Panc1 (cell line): ENCODE measurements at regions not wholly inside any gene's neighbourhood (a gene's known extent, or its start where the extent isn't known, plus 50 kb on each side); places are given as distances from the start of the nearest gene placed in this dataset.

Experiments used
- ATAC-seq: fragments of 200-7000 bp; cut with Tn5 transposase; 2 replicates; pipeline ENCODE4 v1.9.1; 2020; ENCODE audit warnings: mild to moderate bottlenecking, moderate library complexity
- BruUV-seq: library from RNA; stranded (reverse); fragments of 400-500 nt; replicated peaks from 2 replicates; lab custom pipeline; 2021; lab: Mats Ljungman, UMichigan
- CTCF ChIA-PET: fragments of 300-600 bp; sonication (Branson Sonifier 250); formaldehyde crosslinking; loops from one replicate; lab custom pipeline; 2022; ENCODE audit warnings: antibody characterized with exemption; lab: Charles Lee
- POLR2A ChIA-PET: fragments of 300-600 bp; sonication (Branson Sonifier 250); formaldehyde crosslinking; loops from one replicate; lab custom pipeline; 2022; ENCODE audit warnings: antibody characterized with exemption; lab: Charles Lee
- DNase-seq: peaks from one replicate; pipeline ENCODE4 v3.0.0-alpha.2; 2010; ENCODE audit warnings: low read depth, low spot score
- H3K27ac ChIP-seq: 2 replicates; pipeline ENCODE4 v1.5.1; 2011; ENCODE audit warnings: mild to moderate bottlenecking, low read length, inconsistent platforms
- H3K27me3 ChIP-seq: fragments of 200-500 bp; sonication (Bioruptor generic); 2 replicates; pipeline ENCODE4 v1.6.0; 2014; ENCODE audit warnings: low read length, inconsistent platforms; ENCODE audit not compliant: control insufficient read depth, insufficient read depth
- H3K36me3 ChIP-seq: fragments of 200-500 bp; sonication (Bioruptor generic); 2 replicates; pipeline ENCODE4 v1.5.1; 2014; ENCODE audit warnings: inconsistent platforms, mild to moderate bottlenecking, low read length, moderate library complexity; ENCODE audit not compliant: control insufficient read depth, insufficient read depth
- H3K4me1 ChIP-seq: 2 replicates; pipeline ENCODE4 v1.5.1; 2011; ENCODE audit warnings: inconsistent platforms, mild to moderate bottlenecking, low read length, moderate library complexity; ENCODE audit not compliant: control insufficient read depth, insufficient read depth
- H3K4me3 ChIP-seq, 2 experiments: 2 replicates each; pipeline ENCODE4 v1.5.1; 2011 to 2012; ENCODE audit warnings: low read depth in 2 of 2, low read length in 2 of 2, mild to moderate bottlenecking in 2 of 2, inconsistent platforms in 1 of 2, moderate library complexity in 1 of 2
- H3K9me3 ChIP-seq: fragments of 200-500 bp; sonication (Bioruptor generic); 2 replicates; pipeline ENCODE4 v1.5.1; 2014; ENCODE audit warnings: low read depth, mild to moderate bottlenecking, inconsistent platforms, low read length, moderate library complexity; ENCODE audit not compliant: control insufficient read depth, insufficient read depth
- CTCF ChIP-seq: fragments of 450-650 bp; IDR thresholded peaks from 2 replicates; pipeline ENCODE4 v1.5.1; 2017; ENCODE audit warnings: mild to moderate bottlenecking
- POLR2AphosphoS5 ChIP-seq: IDR thresholded peaks from 2 replicates; pipeline ENCODE4 v1.6.1; 2012; ENCODE audit warnings: mild to moderate bottlenecking, low read depth, low read length, moderate library complexity
- SIN3A ChIP-seq: IDR thresholded peaks from 2 replicates; pipeline ENCODE4 v1.6.1; 2012; ENCODE audit warnings: low read depth, mild to moderate bottlenecking, low read length, moderate library complexity, borderline replicate concordance; ENCODE audit not compliant: insufficient read depth
- TCF7L2 ChIP-seq: IDR thresholded peaks from 2 replicates; pipeline ENCODE4 v1.6.1; 2011; ENCODE audit warnings: mild to moderate bottlenecking, low read depth, low read length, inconsistent platforms
- in situ Hi-C: cut with HindIII; loops from 2 replicates; pipeline ENCODE4 v1.10.0; 2016; ENCODE audit warnings: low sequenced_read_pairs, low pct_unique_long_range_greater_than_20kb
- intact Hi-C: fragments of 100-400 bp; cut with micrococcal nuclease; formaldehyde crosslinking; loops from one replicate; pipeline ENCODE4 v1.10.0; 2022; ENCODE audit not compliant: unreplicated experiment
- TF ChIP-seq, protein P1 (sequence below), 2 experiments: IDR thresholded peaks; 2 replicates each; pipeline ENCODE4 v1.6.1; 2011 to 2012; ENCODE audit warnings: low read depth in 2 of 2, control low read depth in 1 of 2, low read length in 1 of 2, mild to moderate bottlenecking in 1 of 2, moderate library complexity in 1 of 2; ENCODE audit not compliant: insufficient read depth in 1 of 2

GRCh38 chr7:46032353-46032752 lies 111.3 kb upstream of the IGFBP3 start:
- TF ChIP-seq, protein P1, sequence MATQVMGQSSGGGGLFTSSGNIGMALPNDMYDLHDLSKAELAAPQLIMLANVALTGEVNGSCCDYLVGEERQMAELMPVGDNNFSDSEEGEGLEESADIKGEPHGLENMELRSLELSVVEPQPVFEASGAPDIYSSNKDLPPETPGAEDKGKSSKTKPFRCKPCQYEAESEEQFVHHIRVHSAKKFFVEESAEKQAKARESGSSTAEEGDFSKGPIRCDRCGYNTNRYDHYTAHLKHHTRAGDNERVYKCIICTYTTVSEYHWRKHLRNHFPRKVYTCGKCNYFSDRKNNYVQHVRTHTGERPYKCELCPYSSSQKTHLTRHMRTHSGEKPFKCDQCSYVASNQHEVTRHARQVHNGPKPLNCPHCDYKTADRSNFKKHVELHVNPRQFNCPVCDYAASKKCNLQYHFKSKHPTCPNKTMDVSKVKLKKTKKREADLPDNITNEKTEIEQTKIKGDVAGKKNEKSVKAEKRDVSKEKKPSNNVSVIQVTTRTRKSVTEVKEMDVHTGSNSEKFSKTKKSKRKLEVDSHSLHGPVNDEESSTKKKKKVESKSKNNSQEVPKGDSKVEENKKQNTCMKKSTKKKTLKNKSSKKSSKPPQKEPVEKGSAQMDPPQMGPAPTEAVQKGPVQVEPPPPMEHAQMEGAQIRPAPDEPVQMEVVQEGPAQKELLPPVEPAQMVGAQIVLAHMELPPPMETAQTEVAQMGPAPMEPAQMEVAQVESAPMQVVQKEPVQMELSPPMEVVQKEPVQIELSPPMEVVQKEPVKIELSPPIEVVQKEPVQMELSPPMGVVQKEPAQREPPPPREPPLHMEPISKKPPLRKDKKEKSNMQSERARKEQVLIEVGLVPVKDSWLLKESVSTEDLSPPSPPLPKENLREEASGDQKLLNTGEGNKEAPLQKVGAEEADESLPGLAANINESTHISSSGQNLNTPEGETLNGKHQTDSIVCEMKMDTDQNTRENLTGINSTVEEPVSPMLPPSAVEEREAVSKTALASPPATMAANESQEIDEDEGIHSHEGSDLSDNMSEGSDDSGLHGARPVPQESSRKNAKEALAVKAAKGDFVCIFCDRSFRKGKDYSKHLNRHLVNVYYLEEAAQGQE (IDR thresholded peaks at IDR 0.05; ENCODE audit: insufficient read depth in 1 of 2, low read depth in 2 of 2, low read length in 1 of 2), result no peak
- no peak for TF ChIP-seq CTCF
- no peak for TF ChIP-seq POLR2AphosphoS5
- TF ChIP-seq TCF7L2, result no peak
- TF ChIP-seq SIN3A, result no peak
- no peak overlapping the region for H3K27ac ChIP-seq
- H3K27me3 ChIP-seq, result no peaks in the 10 kb centered on the region
- H3K36me3 ChIP-seq, result no peaks in the 10 kb centered on the region
- intact Hi-C loops, result no loop called here
- H3K4me3 ChIP-seq, result no peak overlapping the region
- ChIA-PET POLR2A (no interaction called here), CTCF (no interaction called here)
- DNase-seq (no peak), ATAC-seq (no peak)
- H3K4me1 ChIP-seq, result peaks cover 2% of the 10 kb centered on the region; the same call in 1 of the 2 replicates
- in situ Hi-C loops, result no loop called here
- H3K9me3 ChIP-seq, result no peaks in the 10 kb centered on the region
- BruUV-seq, result no TSS peak

DNA sequence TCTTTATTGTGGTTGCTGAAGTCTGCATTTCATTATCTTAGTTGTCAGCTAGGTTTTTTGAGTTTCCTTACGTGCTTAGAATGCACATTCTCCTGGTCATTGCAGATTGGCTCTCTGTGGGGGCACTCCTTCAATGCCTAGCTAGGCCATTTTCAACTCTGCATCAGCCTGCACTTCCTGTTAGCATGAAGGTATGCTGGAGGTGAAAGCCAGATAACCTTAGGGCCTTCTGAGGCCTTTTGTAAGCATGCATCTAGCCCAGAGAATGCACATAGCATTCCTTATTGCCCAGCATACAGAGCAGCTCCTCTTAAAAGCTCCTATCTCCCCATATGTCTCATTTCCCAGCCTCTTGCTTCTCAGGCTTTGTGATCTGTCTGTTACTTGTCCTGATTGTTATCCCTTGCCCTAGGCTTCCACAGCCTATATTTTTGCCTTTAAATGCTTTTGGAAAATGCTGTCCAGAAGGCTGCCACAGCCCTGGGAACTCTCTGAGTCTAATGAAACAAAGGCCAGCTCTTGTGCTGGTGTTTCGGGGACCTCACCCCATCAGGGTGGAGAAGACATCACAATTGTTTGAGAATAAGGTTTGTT lies 108.1 kb upstream of the IGFBP3 start:
- Histone ChIP-seq H3K4me3 (no peak overlapping the region), H3K9me3 (no peaks in the 10 kb centered on the region), H3K4me1 (peaks cover 2% of the 10 kb centered on the region; the same call in 1 of the 2 replicates), H3K27ac (no peak overlapping the region), H3K27me3 (no peaks in the 10 kb centered on the region), H3K36me3 (no peaks in the 10 kb centered on the region)
- CTCF ChIA-PET, result no interaction called here
- intact Hi-C loops, result no loop called here
- no TSS peak for BruUV-seq
- in situ Hi-C loops, result no loop called here
- DNase-seq, result no peak
- TF ChIP-seq, protein P1 (IDR thresholded peaks at IDR 0.05; ENCODE audit: insufficient read depth in 1 of 2, low read depth in 2 of 2, low read length in 1 of 2), result no peak
- TF ChIP-seq CTCF (no peak), POLR2AphosphoS5 (no peak), SIN3A (no peak), TCF7L2 (no peak)
- no peak for ATAC-seq
- POLR2A ChIA-PET, result no interaction called here
